Stimulated activated naive CD4-positive, alpha-beta T cell treated with Interleukin-2 at 50 U/mL for 16 hours (primary cell): ENCODE measurements at regions not wholly inside any gene's neighbourhood (a gene's known extent, or its start where the extent isn't known, plus 50 kb on each side); places are given as distances from the start of the nearest gene placed in this dataset.
"Not testable (repeated sequence)": the region's sequence is repeated elsewhere in the genome, so short reads cannot be mapped to it uniquely, and the experiment has no call there.

Experiments
- DNase-seq: peaks from one replicate; lab custom pipeline; 2025; lab: John Stamatoyannopoulos, UW

- no peak for DNase-seq
Measured at GRCh38 chr7:149683181-149683580, 90.2 kb downstream of the ZNF467 start.

GRCh38 chr7:149682038-149682437 lies 91.3 kb downstream of the ZNF467 start:
- no peak for DNase-seq

DNA sequence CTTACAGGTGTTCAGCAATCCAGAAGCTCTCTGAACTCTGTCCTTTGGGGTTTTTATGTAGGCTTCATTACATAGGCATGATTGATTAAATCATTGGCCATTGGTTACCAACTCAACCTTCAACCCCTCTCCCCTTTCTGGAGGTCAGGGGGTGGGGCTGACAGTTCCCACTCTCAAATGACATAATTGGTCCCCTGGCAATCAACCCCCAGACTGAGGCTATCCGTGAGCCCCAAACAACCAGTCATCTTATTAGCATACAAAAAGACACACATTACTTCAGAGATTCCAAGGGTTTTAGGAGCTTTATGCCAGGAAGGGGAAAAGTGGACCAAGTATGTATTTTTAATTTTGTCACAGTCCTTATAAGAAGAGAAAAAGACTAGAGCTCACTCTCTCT lies 92.1 kb downstream of the ZNF467 start:
- DNase-seq = no peak

DNA sequence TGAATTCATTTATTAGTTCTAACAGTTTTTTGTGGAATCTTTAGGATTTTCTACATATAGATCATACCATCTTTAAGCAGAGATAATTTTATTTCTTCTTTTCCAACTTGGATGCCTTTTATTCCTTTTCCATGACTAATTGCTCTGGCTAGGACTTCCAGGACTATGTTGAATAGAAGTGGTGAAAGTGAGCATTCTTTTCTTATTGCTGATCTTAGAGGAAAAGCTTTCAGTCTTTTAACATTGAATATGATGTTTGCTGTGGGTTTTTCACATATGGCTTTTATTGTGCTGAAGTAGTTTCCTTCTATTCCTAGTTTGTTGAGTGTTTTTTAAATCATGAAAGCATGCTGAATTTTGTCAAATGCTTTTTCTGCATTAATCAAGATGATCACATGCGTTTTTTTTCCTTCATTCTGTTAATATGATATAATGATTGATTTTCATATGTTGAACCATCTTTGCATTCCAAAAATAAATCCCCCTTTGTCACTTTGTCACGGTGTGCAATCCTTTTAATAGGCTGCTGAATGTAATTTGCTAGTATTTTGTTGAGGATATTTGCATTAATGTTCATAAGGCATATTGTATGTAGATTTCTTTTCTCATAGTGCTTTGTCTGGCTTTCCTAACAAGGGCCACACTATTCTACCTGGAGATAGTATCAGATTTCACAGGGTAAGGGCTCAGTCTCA lies 92.9 kb downstream of the ZNF467 start:
- DNase-seq = no peak

DNA sequence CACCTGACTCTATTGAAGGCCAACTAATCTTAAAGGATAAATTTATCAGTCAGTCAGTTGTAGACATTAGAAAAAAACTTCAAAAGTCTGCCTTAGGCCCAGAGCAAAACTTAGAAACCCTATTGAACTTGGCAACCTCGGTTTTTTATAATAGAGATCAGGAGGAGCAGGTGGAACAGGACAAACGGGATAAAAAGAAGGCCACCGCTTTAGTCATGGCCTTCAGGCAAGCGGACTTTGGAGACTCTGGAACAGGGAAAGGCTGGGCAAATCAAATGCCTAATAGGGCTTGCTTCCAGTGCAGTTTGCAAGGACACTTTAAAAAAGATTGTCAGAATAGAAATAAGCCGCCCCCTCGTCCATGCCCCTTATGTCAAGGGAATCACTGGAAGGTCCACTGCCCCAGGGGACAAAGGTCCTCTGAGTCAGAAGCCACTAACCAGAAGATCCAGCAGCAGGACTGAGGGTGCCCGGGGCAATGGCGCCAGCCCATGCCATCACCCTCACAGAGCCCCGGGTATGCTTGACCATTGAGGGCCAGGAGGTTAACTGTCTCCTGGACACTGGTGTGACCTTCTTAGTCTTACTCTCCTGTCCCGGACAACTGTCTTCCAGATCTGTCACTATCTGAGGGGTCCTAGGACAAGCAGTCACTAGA lies 98.5 kb downstream of the ZNF467 start:
- not testable (repeated sequence) for DNase-seq

DNA sequence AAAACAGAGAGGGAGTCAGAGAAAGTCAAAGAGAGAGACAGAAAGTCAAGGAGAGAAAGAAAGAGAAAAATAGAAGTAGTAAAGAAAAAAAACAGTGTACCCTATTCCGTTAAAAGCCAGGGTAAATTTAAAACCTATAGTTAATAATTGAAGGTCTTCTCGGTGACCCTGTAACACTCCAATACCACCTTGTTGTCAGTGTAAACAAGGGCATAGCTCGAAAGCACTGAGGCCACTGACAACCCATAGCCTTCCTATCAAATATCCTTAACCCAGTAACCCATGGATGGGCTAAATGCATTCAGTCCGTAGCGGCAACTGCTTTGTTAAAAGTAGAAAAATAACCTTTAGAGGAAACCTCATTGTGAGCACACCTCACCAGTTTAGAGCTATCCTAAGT lies 100.4 kb downstream of the ZNF467 start:
- no peak for DNase-seq

DNA sequence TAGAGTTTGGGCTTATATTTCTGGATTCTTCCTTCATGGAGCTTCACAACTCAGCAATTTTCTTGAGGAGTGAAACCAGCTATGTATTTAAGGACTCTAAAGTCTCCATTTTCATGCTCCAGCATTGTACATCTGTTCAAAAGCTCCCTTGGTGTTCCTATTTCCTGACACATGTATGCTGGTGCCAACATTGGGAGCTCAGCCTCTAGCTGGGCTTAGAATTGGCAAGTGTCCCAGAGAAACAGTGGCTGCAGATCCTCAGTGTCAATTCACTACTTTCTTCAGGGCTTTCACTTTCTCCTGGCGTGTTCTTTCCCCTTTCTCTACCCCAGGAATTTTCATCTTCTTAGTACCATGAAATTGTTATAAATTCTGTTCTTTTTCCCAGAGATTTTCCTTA lies 103.1 kb downstream of the ZNF467 start:
- DNase-seq = no peak

DNA sequence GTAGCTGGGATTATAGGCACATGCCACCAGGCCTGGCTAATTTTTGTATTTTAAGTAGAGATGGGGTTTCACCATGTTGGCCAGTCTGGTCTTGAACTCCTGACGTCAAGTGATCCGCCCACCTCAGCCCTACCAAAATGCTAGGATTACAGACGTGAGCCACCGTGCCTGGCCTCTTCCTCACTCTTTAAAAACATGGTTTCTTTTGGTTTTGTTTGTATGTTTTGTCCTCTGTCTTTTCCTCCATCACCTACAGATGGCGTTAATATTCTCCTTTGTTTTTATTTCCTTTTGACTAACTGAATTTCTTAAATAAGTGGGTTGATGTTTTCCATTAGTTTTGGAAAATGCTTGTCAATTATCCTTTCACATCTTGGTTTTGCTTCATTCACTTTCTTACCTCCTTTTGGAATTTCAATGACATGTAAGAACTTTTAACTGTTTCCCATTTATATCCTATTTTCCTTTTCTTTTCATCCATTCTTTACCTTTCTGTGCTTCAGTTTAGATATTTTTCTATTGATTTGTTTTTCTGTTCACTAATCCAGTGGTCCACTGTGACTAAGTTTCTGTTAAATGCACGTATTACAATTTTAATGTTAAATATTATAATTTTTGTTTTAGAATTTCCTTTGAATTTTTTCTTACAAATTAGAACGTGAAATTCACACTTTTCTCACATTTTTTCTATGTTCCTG lies 104.1 kb downstream of the ZNF467 start:
- DNase-seq = no peak

- no peak for DNase-seq
Measured at GRCh38 chr7:149666360-149666945, 106.9 kb downstream of the ZNF467 start.

DNA sequence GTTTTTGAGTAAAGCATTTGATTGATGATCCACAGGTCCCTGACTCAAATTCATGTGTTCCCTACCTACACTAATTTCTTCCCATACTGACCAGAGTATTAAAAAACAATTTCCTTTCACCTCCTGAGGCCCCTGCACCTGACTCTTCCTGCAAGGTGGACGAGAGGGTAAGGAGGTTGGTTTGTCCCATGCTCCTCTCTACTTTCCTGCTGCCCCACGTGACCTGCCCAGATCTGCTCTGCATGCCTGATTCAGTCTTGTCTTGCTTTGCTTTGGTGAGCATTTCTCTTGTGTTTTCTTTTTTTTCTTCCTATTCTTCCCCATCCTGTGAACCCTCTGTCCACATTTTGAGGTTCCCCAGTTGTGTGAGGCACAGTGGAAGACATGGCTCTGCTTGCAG lies 107.8 kb downstream of the ZNF467 start:
- not testable (repeated sequence) for DNase-seq

DNA sequence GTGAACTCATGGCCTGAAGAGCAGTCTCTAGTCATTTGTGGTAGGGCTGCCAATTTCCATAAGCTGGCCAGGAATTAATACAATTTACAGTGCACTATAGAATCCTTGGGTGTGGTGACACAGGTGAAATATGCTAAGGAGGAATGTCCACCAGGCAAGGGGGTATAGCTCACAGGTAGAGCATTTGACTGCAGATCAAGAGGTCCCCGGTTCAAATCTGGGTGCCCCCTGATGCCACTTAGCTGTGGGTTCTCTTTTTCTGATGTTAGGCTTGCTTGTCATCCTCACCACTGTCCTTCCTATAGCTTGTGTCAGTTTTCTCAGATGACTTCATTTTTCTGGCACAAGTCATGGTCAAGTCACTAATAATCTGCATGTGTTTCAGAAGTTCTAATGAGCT lies 108.7 kb downstream of the ZNF467 start:
- DNase-seq = no peak

DNA sequence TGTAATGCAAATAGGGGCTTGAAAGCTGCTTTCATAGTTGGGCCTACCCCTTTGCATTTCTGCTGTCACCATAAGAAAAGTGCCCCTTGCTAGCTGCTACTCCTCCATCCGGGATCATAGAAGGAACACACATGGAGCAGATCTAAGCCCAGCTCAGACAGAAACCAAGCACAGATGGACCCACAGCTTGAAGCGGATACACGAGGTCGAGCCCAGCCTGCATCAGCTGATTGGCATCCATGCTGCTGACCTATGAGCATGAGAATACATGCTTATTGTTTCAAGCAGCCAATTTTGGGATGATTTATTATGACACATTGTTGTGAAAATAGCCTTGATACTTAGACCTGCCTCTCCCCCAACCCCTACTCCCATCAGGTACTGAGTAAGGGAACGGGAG lies 109.2 kb downstream of the ZNF467 start:
- DNase-seq = no peak

DNA sequence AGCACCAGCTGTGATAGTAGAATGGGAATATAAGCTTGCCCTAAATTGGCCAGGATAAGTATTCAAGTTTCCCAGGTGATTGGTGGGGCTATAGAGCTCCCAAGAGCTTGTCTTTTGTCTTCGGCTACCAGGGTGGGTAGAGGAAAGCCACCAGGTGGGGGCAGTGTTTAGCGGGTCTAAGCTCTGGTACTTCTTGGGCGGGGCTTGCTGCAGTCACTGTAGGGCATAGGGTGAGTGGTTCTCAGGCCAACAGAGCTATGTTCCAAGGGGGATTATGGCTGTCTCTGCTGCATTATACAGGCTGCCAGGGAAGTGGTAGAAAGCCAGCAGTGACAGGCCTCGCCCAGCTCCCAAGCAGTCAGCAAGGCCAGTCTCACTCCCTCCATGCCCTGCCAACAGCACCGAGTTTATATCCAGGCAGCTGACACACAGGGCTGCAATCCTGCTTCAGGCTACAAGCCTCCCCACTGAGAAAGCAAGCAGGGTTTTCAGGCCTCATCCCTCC lies 110.7 kb downstream of the ZNF467 start:
- DNase-seq = peak; percentile 51

DNA sequence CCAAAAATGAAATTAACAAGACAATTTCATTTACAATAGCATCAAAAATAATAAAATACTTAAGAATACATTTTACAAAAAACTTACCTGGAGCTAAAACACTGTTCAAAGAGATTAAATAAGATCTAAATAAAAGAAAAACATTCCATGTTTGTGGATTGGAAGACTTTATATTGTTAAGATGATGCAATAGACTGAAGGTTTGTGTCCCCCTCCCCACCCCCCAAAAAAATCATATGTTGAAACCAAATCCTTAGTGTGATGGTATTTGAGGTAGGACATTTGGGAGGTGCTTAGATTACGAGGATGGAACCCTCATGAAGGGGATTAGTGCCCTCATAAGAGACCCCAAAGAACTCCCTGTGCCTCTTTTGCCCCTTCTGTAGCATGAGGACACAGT lies 117.6 kb downstream of the ZNF467 start:
- no peak for DNase-seq

- no peak for DNase-seq
Measured at GRCh38 chr7:149654588-149654987, 118.8 kb downstream of the ZNF467 start.

DNA sequence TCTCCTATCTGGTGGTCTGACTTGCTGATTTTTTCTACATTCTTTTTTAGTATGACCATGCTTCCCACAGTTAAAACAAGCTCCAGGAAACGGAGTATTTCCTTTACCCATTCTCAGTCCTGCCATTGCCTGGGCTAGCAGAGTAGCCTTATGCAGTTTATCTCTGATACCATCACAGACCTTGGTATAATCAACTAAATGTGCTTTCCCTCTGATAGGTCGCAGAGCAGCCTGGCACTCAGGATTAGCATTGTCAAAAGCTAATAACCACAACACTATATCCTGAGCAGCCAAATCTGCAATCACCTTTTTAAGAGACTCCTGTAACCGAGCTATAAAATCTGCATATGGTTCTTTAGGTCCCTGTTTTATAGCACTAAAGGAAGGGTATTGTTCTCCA lies 123.2 kb downstream of the ZNF467 start:
- not testable (repeated sequence) for DNase-seq

- DNase-seq = no peak
Measured at GRCh38 chr7:149644754-149645153, 128.6 kb downstream of the ZNF467 start.

DNA sequence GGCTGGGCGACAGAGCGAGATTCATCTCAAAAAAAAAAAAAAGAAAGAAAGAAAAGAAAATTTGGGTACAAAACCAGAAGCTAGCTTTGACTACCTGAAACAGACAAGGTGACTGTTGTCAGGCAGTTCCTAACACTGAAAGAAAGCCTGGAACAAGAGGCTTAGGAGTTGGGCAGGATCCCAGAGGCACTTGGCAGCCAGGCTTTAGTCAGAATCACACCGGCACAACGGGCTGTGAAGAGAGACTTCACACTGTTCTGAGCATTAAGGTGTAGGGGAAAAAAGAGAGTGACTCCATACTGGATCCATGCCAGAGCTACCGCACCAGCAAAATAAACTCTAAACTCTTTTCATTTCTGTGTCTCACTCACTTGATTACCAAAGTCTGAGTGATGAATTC lies 130.8 kb downstream of the ZNF467 start:
- no peak for DNase-seq

GRCh38 chr7:149638566-149639320 lies 134.6 kb downstream of the ZNF467 start:
- DNase-seq = no peak

- no peak for DNase-seq
Measured at GRCh38 chr7:149637911-149638565, 135.3 kb downstream of the ZNF467 start.

GRCh38 chr7:149635561-149636329 lies 137.6 kb downstream of the ZNF467 start:
- no peak for DNase-seq
